ENCODE measurements at regions not wholly inside any gene's neighbourhood (a gene's known extent, or its start where the extent isn't known, plus 50 kb on each side); places are given as distances from the start of the nearest gene placed in this dataset.
A peak's percentile ranks its signal among the peaks of the same experiment; 100 is the strongest.

GRCh38 chr1:234962340-234962989 lies 166.2 kb downstream of the TOMM20 start:
- TF ChIP-seq POLR2A (IDR thresholded peaks at IDR 0.05): no peak
- TF ChIP-seq, protein P1, sequence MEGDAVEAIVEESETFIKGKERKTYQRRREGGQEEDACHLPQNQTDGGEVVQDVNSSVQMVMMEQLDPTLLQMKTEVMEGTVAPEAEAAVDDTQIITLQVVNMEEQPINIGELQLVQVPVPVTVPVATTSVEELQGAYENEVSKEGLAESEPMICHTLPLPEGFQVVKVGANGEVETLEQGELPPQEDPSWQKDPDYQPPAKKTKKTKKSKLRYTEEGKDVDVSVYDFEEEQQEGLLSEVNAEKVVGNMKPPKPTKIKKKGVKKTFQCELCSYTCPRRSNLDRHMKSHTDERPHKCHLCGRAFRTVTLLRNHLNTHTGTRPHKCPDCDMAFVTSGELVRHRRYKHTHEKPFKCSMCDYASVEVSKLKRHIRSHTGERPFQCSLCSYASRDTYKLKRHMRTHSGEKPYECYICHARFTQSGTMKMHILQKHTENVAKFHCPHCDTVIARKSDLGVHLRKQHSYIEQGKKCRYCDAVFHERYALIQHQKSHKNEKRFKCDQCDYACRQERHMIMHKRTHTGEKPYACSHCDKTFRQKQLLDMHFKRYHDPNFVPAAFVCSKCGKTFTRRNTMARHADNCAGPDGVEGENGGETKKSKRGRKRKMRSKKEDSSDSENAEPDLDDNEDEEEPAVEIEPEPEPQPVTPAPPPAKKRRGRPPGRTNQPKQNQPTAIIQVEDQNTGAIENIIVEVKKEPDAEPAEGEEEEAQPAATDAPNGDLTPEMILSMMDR (IDR thresholded peaks at IDR 0.05): no peak
- peak in 2 of 3 donors; percentile 3 to 29 for TF ChIP-seq POLR2AphosphoS5 (IDR thresholded peaks at IDR 0.05)

Data from breast epithelium (tissue), 3 donors.